ENCODE measurements at regions not wholly inside any gene's neighbourhood (a gene's known extent, or its start where the extent isn't known, plus 50 kb on each side); places are given as distances from the start of the nearest gene placed in this dataset.

- Mint-ChIP-seq H3K4me1 (ENCODE audit: low read depth, unreplicated experiment) (no peaks in the 10 kb centered on the region), H3K9me3 (ENCODE audit: unreplicated experiment) (no peaks in the 10 kb centered on the region), H3K36me3 (ENCODE audit: low read depth, unreplicated experiment) (no peaks in the 10 kb centered on the region), H3K27me3 (ENCODE audit: low read depth, unreplicated experiment) (no peaks in the 10 kb centered on the region), H3K27ac (ENCODE audit: unreplicated experiment) (no peak overlapping the region), H3K4me3 (ENCODE audit: unreplicated experiment) (no peak overlapping the region)
- TF ChIP-seq EZH2 (IDR thresholded peaks at IDR 0.05; ENCODE audit: insufficient read depth, low read length): no peak
- TF ChIP-seq CTCF (IDR thresholded peaks at IDR 0.05; ENCODE audit: insufficient read depth, low read depth, low read length): no peak
- no peak for FAIRE-seq
- H3K9ac ChIP-seq (ENCODE audit: low read length): no peak overlapping the region
- no peak for DNase-seq (ENCODE audit: low read depth)
- no peak overlapping the region for H3K27ac ChIP-seq (ENCODE audit: low read depth, low read length)
- H3K79me2 ChIP-seq (ENCODE audit: insufficient read depth, low read length): no peaks in the 10 kb centered on the region
- H3K27me3 ChIP-seq (ENCODE audit: insufficient read depth, low read length): no peaks in the 10 kb centered on the region
- H3K4me2 ChIP-seq (ENCODE audit: low read length): no peak overlapping the region
- H3K4me3 ChIP-seq (ENCODE audit: insufficient read depth, low read depth, low read length): no peak overlapping the region
- no peaks in the 10 kb centered on the region for H3K9me3 ChIP-seq (ENCODE audit: insufficient read depth, low read depth, low read length)
- no peaks in the 10 kb centered on the region for H4K20me1 ChIP-seq (ENCODE audit: insufficient read depth, low read length)
- no peaks in the 10 kb centered on the region for H3K4me1 ChIP-seq (ENCODE audit: insufficient read depth, low read length)
- no peaks in the 10 kb centered on the region for H3K36me3 ChIP-seq (ENCODE audit: insufficient read depth, low read length)
- H2AFZ ChIP-seq (ENCODE audit: low read depth, low read length): no peak overlapping the region
Observed at GRCh38 chr13:55073000-55073399, 2044.4 kb downstream of the OLFM4 start.

- Mint-ChIP-seq H3K36me3 (ENCODE audit: low read depth, unreplicated experiment) (no peaks in the 10 kb centered on the region), H3K9me3 (ENCODE audit: unreplicated experiment) (no peaks in the 10 kb centered on the region), H3K4me3 (ENCODE audit: unreplicated experiment) (no peak overlapping the region), H3K4me1 (ENCODE audit: low read depth, unreplicated experiment) (no peaks in the 10 kb centered on the region), H3K27ac (ENCODE audit: unreplicated experiment) (no peak overlapping the region), H3K27me3 (ENCODE audit: low read depth, unreplicated experiment) (no peaks in the 10 kb centered on the region)
- H3K9me3 ChIP-seq (ENCODE audit: insufficient read depth, low read depth, low read length): no peaks in the 10 kb centered on the region
- no peaks in the 10 kb centered on the region for H3K27me3 ChIP-seq (ENCODE audit: insufficient read depth, low read length)
- H3K4me2 ChIP-seq (ENCODE audit: low read length): no peak overlapping the region
- no peak overlapping the region for H3K4me3 ChIP-seq (ENCODE audit: insufficient read depth, low read depth, low read length)
- H3K36me3 ChIP-seq (ENCODE audit: insufficient read depth, low read length): no peaks in the 10 kb centered on the region
- H4K20me1 ChIP-seq (ENCODE audit: insufficient read depth, low read length): no peaks in the 10 kb centered on the region
- TF ChIP-seq CTCF (IDR thresholded peaks at IDR 0.05; ENCODE audit: insufficient read depth, low read depth, low read length): no peak
- no peak for TF ChIP-seq EZH2 (IDR thresholded peaks at IDR 0.05; ENCODE audit: insufficient read depth, low read length)
- no peak for FAIRE-seq
- H3K4me1 ChIP-seq (ENCODE audit: insufficient read depth, low read length): no peaks in the 10 kb centered on the region
- no peak overlapping the region for H3K27ac ChIP-seq (ENCODE audit: low read depth, low read length)
- DNase-seq (ENCODE audit: low read depth): no peak
- H2AFZ ChIP-seq (ENCODE audit: low read depth, low read length): no peak overlapping the region
- no peaks in the 10 kb centered on the region for H3K79me2 ChIP-seq (ENCODE audit: insufficient read depth, low read length)
- H3K9ac ChIP-seq (ENCODE audit: low read length): no peak overlapping the region
Observed at GRCh38 chr13:55084630-55085029, 2056.0 kb downstream of the OLFM4 start.

DNA sequence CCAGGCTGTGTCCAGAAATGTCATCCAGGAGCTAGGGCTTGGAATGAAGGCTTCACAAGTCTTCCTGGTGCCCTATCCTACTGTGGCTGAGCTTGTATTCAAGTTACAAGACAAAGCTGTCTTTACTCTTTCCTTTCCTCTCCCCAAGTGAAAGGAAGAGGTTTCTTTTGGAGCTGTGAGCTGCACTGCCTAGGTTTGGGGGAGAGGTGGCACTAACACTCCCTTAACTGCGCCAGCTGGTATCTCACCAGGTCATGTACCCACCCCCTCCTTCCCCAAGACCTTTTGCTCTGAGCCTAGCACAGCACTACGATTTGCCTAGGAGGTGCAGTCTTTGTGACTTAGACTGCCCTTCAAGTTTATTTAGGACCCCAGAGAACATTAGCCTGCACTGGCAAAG lies 2053.6 kb upstream of the PRR20A start:
- H3K27me3 Mint-ChIP-seq (ENCODE audit: low read depth, unreplicated experiment): no peaks in the 10 kb centered on the region
- no peak for DNase-seq (ENCODE audit: low read depth)
- no peak overlapping the region for H3K4me3 Mint-ChIP-seq (ENCODE audit: unreplicated experiment)
- Histone ChIP-seq H4K20me1 (ENCODE audit: insufficient read depth, low read length) (no peaks in the 10 kb centered on the region), H3K27me3 (ENCODE audit: insufficient read depth, low read length) (no peaks in the 10 kb centered on the region), H3K9ac (ENCODE audit: low read length) (no peak overlapping the region), H2AFZ (ENCODE audit: low read depth, low read length) (no peak overlapping the region), H3K4me1 (ENCODE audit: insufficient read depth, low read length) (no peaks in the 10 kb centered on the region), H3K4me2 (ENCODE audit: low read length) (no peak overlapping the region), H3K9me3 (ENCODE audit: insufficient read depth, low read depth, low read length) (no peaks in the 10 kb centered on the region), H3K27ac (ENCODE audit: low read depth, low read length) (no peak overlapping the region), H3K4me3 (ENCODE audit: insufficient read depth, low read depth, low read length) (no peak overlapping the region), H3K79me2 (ENCODE audit: insufficient read depth, low read length) (no peaks in the 10 kb centered on the region), H3K36me3 (ENCODE audit: insufficient read depth, low read length) (no peaks in the 10 kb centered on the region)
- TF ChIP-seq EZH2 (IDR thresholded peaks at IDR 0.05; ENCODE audit: insufficient read depth, low read length): no peak
- TF ChIP-seq CTCF (IDR thresholded peaks at IDR 0.05; ENCODE audit: insufficient read depth, low read depth, low read length): no peak
- no peaks in the 10 kb centered on the region for H3K36me3 Mint-ChIP-seq (ENCODE audit: low read depth, unreplicated experiment)
- no peak overlapping the region for H3K27ac Mint-ChIP-seq (ENCODE audit: unreplicated experiment)
- H3K4me1 Mint-ChIP-seq (ENCODE audit: low read depth, unreplicated experiment): no peaks in the 10 kb centered on the region
- no peak for FAIRE-seq
- H3K9me3 Mint-ChIP-seq (ENCODE audit: unreplicated experiment): no peaks in the 10 kb centered on the region

All from astrocyte (in vitro differentiated cells and primary cell).